ENCODE measurements at regions not wholly inside any gene's neighbourhood (a gene's known extent, or its start where the extent isn't known, plus 50 kb on each side); places are given as distances from the start of the nearest gene placed in this dataset.

- DNase-seq (ENCODE audit: low read depth, low spot score): no peak
These were observed 417.2 kb downstream of the COG6 start for GRCh38 chr13:40072663-40073120.

DNA sequence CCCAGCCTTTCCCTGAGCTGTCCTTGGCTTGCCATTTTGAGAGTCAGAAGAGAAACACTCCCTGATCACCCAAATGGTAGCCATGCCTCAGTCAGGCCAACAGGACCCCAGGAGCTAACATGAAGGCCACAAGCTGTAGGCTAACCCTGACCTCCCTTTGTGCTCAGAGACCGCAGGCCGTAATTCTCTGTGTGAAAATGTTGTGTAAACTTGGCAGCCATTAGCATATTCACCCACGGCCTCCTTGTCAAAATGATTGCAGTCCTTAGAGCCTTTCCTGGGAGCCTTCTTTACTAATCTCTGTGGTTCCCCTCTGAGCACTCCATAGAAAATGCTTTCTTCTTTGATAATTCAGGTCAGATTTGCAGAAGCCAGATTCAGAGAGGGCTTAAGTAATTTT is 418.9 kb downstream of the COG6 start:
- DNase-seq (ENCODE audit: low read depth, low spot score): no peak

- no peak for DNase-seq (ENCODE audit: low read depth, low spot score)
These were observed 419.8 kb downstream of the COG6 start for GRCh38 chr13:40075281-40075680.

GRCh38 chr13:40076765-40077362 is 421.4 kb downstream of the COG6 start:
- no peak for DNase-seq (ENCODE audit: low read depth, low spot score)

- DNase-seq (ENCODE audit: low read depth, low spot score): no peak
These were observed 422.1 kb downstream of the COG6 start for GRCh38 chr13:40077396-40078027.

- no peak for DNase-seq (ENCODE audit: low read depth, low spot score)
These were observed 424.3 kb downstream of the COG6 start for GRCh38 chr13:40079721-40080120.

GRCh38 chr13:40080676-40081075 is 425.2 kb downstream of the COG6 start:
- DNase-seq (ENCODE audit: low read depth, low spot score): no peak

- no peak for DNase-seq (ENCODE audit: low read depth, low spot score)
These were observed 427.2 kb downstream of the COG6 start for GRCh38 chr13:40082639-40083038.

DNA sequence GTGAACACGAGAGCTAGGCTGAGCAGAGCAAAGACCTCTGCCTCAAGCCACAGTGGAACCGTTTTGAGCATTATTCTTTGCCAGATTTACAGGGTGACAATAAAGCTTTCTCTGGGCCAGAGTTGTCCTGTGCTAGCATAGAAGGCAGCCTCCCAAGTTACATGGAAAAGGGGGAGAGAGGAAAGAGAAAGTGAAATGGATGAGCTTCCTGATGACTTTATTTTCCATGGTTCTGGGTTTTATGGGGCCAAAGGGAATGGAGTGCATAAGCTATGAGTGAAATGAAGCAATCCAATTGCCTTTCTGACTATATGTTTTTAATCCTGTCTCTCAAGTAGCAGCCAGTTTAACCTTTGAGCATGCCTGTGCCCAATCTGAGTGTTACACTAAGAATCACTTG is 428.4 kb downstream of the COG6 start:
- no peak for DNase-seq (ENCODE audit: low read depth, low spot score)

- DNase-seq (ENCODE audit: low read depth, low spot score): no peak
These were observed 429.5 kb downstream of the COG6 start for GRCh38 chr13:40084934-40085333.

GRCh38 chr13:40087091-40088002 is 431.9 kb downstream of the COG6 start:
- DNase-seq (ENCODE audit: low read depth, low spot score): no peak

- no peak for DNase-seq (ENCODE audit: low read depth, low spot score)
These were observed 438.6 kb downstream of the COG6 start for GRCh38 chr13:40094056-40094455.

- DNase-seq (ENCODE audit: low read depth, low spot score): no peak
These were observed 440.4 kb downstream of the COG6 start for GRCh38 chr13:40095695-40096356.

GRCh38 chr13:40096357-40096901 is 441.0 kb downstream of the COG6 start:
- DNase-seq (ENCODE audit: low read depth, low spot score): no peak

DNA sequence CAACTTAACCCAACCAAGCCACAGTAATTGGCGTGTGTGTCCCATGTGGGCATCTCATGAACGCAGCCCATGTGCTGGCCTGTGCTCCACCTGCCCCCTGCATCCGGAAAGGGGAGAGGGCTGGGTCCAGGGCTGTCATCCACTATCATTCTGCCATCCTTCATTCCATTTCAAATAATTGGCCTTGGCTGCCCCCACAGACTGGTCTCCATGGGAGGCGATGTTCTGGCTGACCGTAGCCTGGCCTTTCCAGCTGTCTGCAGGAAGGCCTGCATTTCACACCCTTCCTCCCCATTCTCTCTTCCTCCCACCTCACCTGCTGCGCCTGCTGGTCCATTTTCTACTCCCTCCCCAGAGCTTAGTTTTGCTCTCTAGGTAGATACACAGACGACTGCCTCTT is 442.8 kb downstream of the COG6 start:
- no peak for DNase-seq (ENCODE audit: low read depth, low spot score)

- no peak for DNase-seq (ENCODE audit: low read depth, low spot score)
These were observed 446.4 kb downstream of the COG6 start for GRCh38 chr13:40101708-40102359.

- DNase-seq (ENCODE audit: low read depth, low spot score): no peak
These were observed 446.9 kb downstream of the COG6 start for GRCh38 chr13:40102360-40102727.

DNA sequence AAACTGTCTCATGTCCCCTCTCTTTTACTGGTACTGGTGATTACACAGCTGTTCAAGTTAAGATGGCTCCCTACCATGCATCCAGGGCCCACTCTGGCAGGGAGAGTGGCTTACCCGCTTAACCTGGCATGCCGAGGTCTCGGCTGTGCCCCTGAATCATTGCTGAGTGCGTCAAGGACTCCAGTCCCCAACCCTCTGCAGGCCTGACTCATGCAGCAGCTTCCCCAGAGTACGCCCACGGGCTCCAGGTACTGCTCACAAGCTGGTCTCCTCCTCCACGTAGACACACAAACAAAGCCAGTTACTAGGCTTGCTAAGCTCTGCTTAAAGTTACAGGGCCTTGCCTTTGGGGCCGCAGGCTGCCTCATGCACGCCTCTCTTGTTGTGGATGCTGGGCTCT is 447.4 kb downstream of the COG6 start:
- DNase-seq (ENCODE audit: low read depth, low spot score): no peak

GRCh38 chr13:40103864-40104263 is 448.4 kb downstream of the COG6 start:
- DNase-seq (ENCODE audit: low read depth, low spot score): no peak

- no peak for DNase-seq (ENCODE audit: low read depth, low spot score)
These were observed 449.8 kb downstream of the COG6 start for GRCh38 chr13:40105231-40105630.

DNA sequence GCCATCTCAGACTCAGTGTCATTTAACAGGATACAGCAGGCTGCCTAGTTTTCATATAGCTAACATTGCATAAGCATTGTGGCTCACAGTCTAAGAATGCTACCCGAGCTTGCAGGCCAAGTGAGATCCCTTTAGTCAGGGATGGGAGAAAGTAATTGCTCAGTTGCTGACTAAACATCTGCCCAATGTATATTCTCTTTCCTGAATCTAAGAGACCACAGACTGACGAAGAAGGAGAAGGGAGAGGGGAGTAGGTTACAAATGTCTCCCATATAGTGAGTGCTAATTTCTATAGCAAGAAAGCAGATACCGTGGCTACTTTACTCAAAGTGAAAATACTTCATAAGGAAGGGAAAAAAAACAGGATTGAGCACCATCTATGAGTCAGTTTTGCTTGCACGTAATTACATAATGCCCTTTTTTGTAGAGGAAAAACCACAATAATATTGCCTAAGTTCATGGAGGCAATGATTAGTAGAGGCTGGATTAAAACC is 453.9 kb downstream of the COG6 start:
- peak; percentile 50 for DNase-seq (ENCODE audit: low read depth, low spot score)

Measured in brain pericyte (primary cell).